ENCODE measurements at regions not wholly inside any gene's neighbourhood (a gene's known extent, or its start where the extent isn't known, plus 50 kb on each side); places are given as distances from the start of the nearest gene placed in this dataset.

DNA sequence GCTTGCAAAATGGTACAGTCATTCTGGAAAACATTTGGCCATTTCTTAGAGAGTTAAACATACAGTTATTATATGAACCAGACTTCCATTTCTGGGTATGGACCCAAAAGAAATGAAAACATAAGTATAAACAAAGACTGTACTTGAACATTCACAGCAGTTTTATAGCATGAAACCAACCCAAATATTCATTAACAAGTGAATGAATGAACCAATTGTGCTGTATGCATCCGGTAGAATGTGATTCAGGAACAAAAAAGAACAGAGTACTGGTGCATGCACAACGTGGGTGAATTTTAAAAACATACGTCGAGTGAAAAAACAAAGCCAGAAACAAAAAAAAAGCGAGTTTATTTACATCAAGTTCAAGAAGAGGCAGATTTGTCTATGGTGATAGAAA lies 1085.8 kb upstream of the AUTS2 start:
- H3K9me3 ChIP-seq (ENCODE audit: insufficient read depth, low read depth, low read length), result peaks cover 6% of the 10 kb centered on the region; the same call in 1 of the 2 replicates
- no peaks in the 10 kb centered on the region for H3K27me3 ChIP-seq (ENCODE audit: insufficient read depth, low read length, poor library complexity, severe bottlenecking)
- H3K79me2 ChIP-seq (ENCODE audit: insufficient read depth, low read length), result no peaks in the 10 kb centered on the region
- no peak for TF ChIP-seq EZH2phosphoT487 (IDR thresholded peaks at IDR 0.05; ENCODE audit: borderline replicate concordance)
- TF ChIP-seq, protein P1, sequence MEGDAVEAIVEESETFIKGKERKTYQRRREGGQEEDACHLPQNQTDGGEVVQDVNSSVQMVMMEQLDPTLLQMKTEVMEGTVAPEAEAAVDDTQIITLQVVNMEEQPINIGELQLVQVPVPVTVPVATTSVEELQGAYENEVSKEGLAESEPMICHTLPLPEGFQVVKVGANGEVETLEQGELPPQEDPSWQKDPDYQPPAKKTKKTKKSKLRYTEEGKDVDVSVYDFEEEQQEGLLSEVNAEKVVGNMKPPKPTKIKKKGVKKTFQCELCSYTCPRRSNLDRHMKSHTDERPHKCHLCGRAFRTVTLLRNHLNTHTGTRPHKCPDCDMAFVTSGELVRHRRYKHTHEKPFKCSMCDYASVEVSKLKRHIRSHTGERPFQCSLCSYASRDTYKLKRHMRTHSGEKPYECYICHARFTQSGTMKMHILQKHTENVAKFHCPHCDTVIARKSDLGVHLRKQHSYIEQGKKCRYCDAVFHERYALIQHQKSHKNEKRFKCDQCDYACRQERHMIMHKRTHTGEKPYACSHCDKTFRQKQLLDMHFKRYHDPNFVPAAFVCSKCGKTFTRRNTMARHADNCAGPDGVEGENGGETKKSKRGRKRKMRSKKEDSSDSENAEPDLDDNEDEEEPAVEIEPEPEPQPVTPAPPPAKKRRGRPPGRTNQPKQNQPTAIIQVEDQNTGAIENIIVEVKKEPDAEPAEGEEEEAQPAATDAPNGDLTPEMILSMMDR (conservative IDR thresholded peaks at IDR 0.05; ENCODE audit: low read length), result no peak
- no peaks in the 10 kb centered on the region for H3K9me2 ChIP-seq (replicated peaks; ENCODE audit: low read depth, low read length)
- H3F3A ChIP-seq (ENCODE audit: low read depth), result no peaks in the 10 kb centered on the region
- no peak overlapping the region for H2AFZ ChIP-seq (ENCODE audit: low read length)
- no peaks in the 10 kb centered on the region for H3K4me1 ChIP-seq (ENCODE audit: insufficient read depth, low read length, poor library complexity, severe bottlenecking)
- H3K36me3 ChIP-seq (ENCODE audit: insufficient read depth, low read length), result no peaks in the 10 kb centered on the region
- no peak overlapping the region for H3K4me2 ChIP-seq (ENCODE audit: low read depth, low read length, poor library complexity, severe bottlenecking)
- no peak overlapping the region for H3K4me3 ChIP-seq (ENCODE audit: low read length, poor library complexity, severe bottlenecking)
- H3K9ac ChIP-seq (ENCODE audit: low read depth, low read length, poor library complexity, severe bottlenecking), result no peak overlapping the region
- H4K20me1 ChIP-seq (ENCODE audit: insufficient read depth, low read length, poor library complexity, severe bottlenecking), result no peaks in the 10 kb centered on the region

GRCh38 chr7:68518060-68518459 lies 1080.2 kb upstream of the AUTS2 start:
- Histone ChIP-seq H3K9me2 (replicated peaks; ENCODE audit: low read depth, low read length) (no peaks in the 10 kb centered on the region), H3K36me3 (ENCODE audit: insufficient read depth, low read length) (no peaks in the 10 kb centered on the region), H3K4me1 (ENCODE audit: insufficient read depth, low read length, poor library complexity, severe bottlenecking) (no peaks in the 10 kb centered on the region), H3K9ac (ENCODE audit: low read depth, low read length, poor library complexity, severe bottlenecking) (no peak overlapping the region), H3K4me2 (ENCODE audit: low read depth, low read length, poor library complexity, severe bottlenecking) (no peak overlapping the region), H3K4me3 (ENCODE audit: low read length, poor library complexity, severe bottlenecking) (no peak overlapping the region), H3F3A (ENCODE audit: low read depth) (no peaks in the 10 kb centered on the region), H3K27me3 (ENCODE audit: insufficient read depth, low read length, poor library complexity, severe bottlenecking) (no peaks in the 10 kb centered on the region), H3K79me2 (ENCODE audit: insufficient read depth, low read length) (no peaks in the 10 kb centered on the region), H3K9me3 (ENCODE audit: insufficient read depth, low read depth, low read length) (no peaks in the 10 kb centered on the region; the same call in 1 of the 2 replicates), H4K20me1 (ENCODE audit: insufficient read depth, low read length, poor library complexity, severe bottlenecking) (no peaks in the 10 kb centered on the region), H2AFZ (ENCODE audit: low read length) (no peak overlapping the region)
- TF ChIP-seq, protein P1 (conservative IDR thresholded peaks at IDR 0.05; ENCODE audit: low read length), result no peak
- no peak for TF ChIP-seq EZH2phosphoT487 (IDR thresholded peaks at IDR 0.05; ENCODE audit: borderline replicate concordance)

DNA sequence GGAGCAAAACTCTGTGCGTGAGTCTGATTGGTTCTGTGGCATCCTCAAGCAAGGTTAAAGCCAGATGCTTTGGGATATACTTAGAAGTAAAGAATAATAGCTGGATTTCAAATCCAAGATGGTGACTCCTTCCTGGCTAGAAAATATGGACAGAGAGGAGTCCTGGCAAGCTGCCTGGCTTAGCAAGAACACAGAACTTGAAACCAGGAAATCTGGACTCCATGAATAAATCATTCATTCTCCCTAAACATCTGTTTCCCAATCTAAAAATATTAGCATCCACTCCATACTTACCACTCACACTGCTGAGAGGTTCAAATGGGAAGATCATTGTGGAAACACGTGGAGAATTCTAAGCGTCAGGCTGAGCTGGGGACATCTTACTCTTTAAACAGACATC lies 1074.1 kb upstream of the AUTS2 start:
- no peak overlapping the region for H2AFZ ChIP-seq (ENCODE audit: low read length)
- no peaks in the 10 kb centered on the region for H4K20me1 ChIP-seq (ENCODE audit: insufficient read depth, low read length, poor library complexity, severe bottlenecking)
- no peaks in the 10 kb centered on the region for H3K27me3 ChIP-seq (ENCODE audit: insufficient read depth, low read length, poor library complexity, severe bottlenecking)
- no peak overlapping the region for H3K4me2 ChIP-seq (ENCODE audit: low read depth, low read length, poor library complexity, severe bottlenecking)
- no peaks in the 10 kb centered on the region for H3F3A ChIP-seq (ENCODE audit: low read depth)
- H3K9me2 ChIP-seq (replicated peaks; ENCODE audit: low read depth, low read length), result no peaks in the 10 kb centered on the region
- TF ChIP-seq, protein P1 (conservative IDR thresholded peaks at IDR 0.05; ENCODE audit: low read length), result no peak
- no peak for TF ChIP-seq EZH2phosphoT487 (IDR thresholded peaks at IDR 0.05; ENCODE audit: borderline replicate concordance)
- H3K9ac ChIP-seq (ENCODE audit: low read depth, low read length, poor library complexity, severe bottlenecking), result no peak overlapping the region
- no peaks in the 10 kb centered on the region for H3K36me3 ChIP-seq (ENCODE audit: insufficient read depth, low read length)
- no peaks in the 10 kb centered on the region; the same call in 1 of the 2 replicates for H3K9me3 ChIP-seq (ENCODE audit: insufficient read depth, low read depth, low read length)
- H3K79me2 ChIP-seq (ENCODE audit: insufficient read depth, low read length), result no peaks in the 10 kb centered on the region
- H3K4me1 ChIP-seq (ENCODE audit: insufficient read depth, low read length, poor library complexity, severe bottlenecking), result no peaks in the 10 kb centered on the region
- no peak overlapping the region for H3K4me3 ChIP-seq (ENCODE audit: low read length, poor library complexity, severe bottlenecking)
